Ishikawa (cell line): ENCODE measurements at regions not wholly inside any gene's neighbourhood (a gene's known extent, or its start where the extent isn't known, plus 50 kb on each side); places are given as distances from the start of the nearest gene placed in this dataset.
A peak's percentile ranks its signal among the peaks of the same experiment; 100 is the strongest.

Experiments
- CEBPB ChIP-seq: IDR thresholded peaks from 2 replicates; pipeline ENCODE4 v1.6.1; 2012
- CREB1 ChIP-seq: IDR thresholded peaks from 2 replicates; pipeline ENCODE4 v1.6.1; 2012; ENCODE audit warnings: low read depth
- EGR1 ChIP-seq: IDR thresholded peaks from 2 replicates; pipeline ENCODE4 v1.6.1; 2012
- EP300 ChIP-seq: IDR thresholded peaks from 2 replicates; pipeline ENCODE4 v1.6.1; 2012; ENCODE audit warnings: borderline replicate concordance
- FOXM1 ChIP-seq: IDR thresholded peaks from 2 replicates; pipeline ENCODE4 v1.6.1; 2012; ENCODE audit warnings: low read depth, borderline replicate concordance
- NFIC ChIP-seq: IDR thresholded peaks from 2 replicates; pipeline ENCODE4 v1.6.1; 2012
- RAD21 ChIP-seq: IDR thresholded peaks from 2 replicates; pipeline ENCODE4 v1.6.1; 2012; ENCODE audit warnings: low read depth
- TAF1 ChIP-seq: IDR thresholded peaks from 2 replicates; pipeline ENCODE4 v1.6.1; 2012; ENCODE audit warnings: low read depth, mild to moderate bottlenecking
- TCF12 ChIP-seq: IDR thresholded peaks from 2 replicates; pipeline ENCODE4 v1.6.1; 2012; ENCODE audit warnings: low read depth
- TEAD4 ChIP-seq: IDR thresholded peaks from 2 replicates; pipeline ENCODE4 v1.6.1; 2012
- YY1 ChIP-seq: IDR thresholded peaks from 2 replicates; pipeline ENCODE4 v1.6.1; 2012; ENCODE audit warnings: low read depth
- ZBTB7A ChIP-seq: IDR thresholded peaks from 2 replicates; pipeline ENCODE4 v1.6.1; 2012; ENCODE audit warnings: low read depth
- TF ChIP-seq, protein P1 (sequence below): IDR thresholded peaks from 2 replicates; pipeline ENCODE4 v1.6.1; 2012
- TF ChIP-seq, protein P2 (sequence below): IDR thresholded peaks from 2 replicates; pipeline ENCODE4 v1.6.1; 2012
- TF ChIP-seq, protein P3 (sequence below): IDR thresholded peaks from 2 replicates; pipeline ENCODE4 v1.6.1; 2012; ENCODE audit warnings: low read depth, mild to moderate bottlenecking

DNA sequence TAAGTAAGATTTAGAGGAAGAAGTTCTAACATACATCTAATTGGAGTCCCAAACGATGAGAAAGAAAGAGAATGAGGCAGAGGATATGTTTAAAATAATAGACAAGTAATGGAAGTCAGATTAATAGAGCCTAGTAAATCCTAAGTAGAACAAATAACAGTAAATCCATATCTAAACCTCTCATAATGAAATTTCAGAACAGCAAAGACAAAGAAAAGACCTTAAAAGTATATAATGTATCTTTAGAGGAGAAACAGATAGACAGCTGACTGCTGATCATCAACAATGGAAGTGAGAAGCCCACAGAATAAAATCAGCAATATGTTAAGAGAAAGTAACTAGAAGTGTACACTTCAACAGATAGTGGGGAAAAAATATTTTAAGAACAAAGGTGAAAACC, 536.2 kb upstream of the ZFHX3 start:
- TF ChIP-seq YY1 = no peak
- TF ChIP-seq, protein P1, sequence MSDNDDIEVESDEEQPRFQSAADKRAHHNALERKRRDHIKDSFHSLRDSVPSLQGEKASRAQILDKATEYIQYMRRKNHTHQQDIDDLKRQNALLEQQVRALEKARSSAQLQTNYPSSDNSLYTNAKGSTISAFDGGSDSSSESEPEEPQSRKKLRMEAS = no peak
- no peak for TF ChIP-seq NFIC
- TF ChIP-seq ZBTB7A = no peak
- no peak for TF ChIP-seq TEAD4
- TF ChIP-seq, protein P2, sequence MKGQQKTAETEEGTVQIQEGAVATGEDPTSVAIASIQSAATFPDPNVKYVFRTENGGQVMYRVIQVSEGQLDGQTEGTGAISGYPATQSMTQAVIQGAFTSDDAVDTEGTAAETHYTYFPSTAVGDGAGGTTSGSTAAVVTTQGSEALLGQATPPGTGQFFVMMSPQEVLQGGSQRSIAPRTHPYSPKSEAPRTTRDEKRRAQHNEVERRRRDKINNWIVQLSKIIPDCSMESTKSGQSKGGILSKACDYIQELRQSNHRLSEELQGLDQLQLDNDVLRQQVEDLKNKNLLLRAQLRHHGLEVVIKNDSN = no peak
- no peak for TF ChIP-seq EP300
- no peak for TF ChIP-seq CREB1
- no peak for TF ChIP-seq TCF12

DNA sequence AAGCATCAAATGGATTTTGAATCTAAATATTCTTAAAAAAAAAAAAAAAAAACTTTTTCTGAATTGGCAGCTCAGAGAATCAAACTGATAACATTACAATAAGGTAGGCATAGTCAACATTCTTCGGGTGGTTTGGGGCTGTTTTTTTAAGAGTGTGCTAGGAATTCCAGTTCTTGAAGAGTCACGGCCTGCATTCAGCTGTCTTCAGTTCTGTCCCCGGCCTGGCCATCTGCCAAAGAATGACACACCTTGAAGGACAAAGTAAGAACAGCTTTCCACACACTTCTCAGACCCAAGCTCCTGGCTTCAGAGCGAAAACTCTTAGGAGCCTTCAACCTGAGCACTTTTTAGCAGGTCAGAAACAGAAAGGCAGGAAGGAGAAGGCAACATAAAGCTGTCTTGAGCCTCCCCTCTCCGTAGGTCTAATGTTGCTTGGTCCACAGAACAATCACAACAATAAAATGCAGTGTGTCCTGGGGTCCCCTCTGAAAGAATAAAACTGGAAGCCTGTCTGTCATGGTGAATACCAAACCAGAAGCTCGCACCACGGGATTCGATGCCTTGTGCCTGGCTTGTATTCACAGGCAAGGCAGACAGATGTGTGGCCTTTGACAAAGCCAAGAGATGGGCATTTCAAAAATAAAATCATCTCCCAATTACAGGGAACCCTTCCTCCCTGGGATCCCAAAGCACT, 524.4 kb upstream of the ZFHX3 start:
- TF ChIP-seq, protein P1 = no peak
- TF ChIP-seq CEBPB = no peak
- TF ChIP-seq EP300 = no peak
- no peak for TF ChIP-seq TEAD4
- TF ChIP-seq ZBTB7A = no peak
- no peak for TF ChIP-seq TCF12

DNA sequence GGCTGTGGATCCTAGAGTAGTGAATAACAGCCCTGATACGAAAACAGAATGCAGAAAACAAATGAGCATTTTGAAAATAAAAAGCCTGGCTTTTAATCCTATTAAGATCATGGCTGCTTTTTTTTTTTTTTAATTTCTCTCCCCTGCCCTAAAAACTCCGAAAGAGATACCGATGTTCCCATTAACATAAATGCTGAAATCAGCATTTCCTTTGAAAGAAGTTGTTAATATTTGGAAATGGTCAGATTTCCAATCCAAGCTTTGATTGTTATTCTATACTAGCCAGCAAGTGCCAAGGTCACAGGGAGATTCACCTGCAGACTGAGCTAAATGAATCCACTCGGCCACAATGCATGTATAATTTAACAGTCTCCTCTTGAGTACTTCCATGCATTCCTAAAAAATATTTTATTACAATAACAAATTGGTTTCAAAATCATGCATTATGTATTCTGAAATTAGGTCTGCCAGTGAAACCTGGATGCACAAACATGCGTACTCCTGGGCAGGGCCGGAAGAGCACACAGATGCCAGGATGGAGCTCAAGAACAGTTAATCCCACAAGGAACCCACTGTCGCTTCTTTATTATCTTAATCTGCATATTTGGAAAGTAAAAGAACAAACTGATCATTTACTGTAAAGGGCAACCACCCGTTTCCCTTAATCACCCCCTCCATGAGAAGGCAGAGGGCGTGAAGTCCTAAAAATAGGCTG, 521.5 kb upstream of the ZFHX3 start:
- TF ChIP-seq, protein P3, sequence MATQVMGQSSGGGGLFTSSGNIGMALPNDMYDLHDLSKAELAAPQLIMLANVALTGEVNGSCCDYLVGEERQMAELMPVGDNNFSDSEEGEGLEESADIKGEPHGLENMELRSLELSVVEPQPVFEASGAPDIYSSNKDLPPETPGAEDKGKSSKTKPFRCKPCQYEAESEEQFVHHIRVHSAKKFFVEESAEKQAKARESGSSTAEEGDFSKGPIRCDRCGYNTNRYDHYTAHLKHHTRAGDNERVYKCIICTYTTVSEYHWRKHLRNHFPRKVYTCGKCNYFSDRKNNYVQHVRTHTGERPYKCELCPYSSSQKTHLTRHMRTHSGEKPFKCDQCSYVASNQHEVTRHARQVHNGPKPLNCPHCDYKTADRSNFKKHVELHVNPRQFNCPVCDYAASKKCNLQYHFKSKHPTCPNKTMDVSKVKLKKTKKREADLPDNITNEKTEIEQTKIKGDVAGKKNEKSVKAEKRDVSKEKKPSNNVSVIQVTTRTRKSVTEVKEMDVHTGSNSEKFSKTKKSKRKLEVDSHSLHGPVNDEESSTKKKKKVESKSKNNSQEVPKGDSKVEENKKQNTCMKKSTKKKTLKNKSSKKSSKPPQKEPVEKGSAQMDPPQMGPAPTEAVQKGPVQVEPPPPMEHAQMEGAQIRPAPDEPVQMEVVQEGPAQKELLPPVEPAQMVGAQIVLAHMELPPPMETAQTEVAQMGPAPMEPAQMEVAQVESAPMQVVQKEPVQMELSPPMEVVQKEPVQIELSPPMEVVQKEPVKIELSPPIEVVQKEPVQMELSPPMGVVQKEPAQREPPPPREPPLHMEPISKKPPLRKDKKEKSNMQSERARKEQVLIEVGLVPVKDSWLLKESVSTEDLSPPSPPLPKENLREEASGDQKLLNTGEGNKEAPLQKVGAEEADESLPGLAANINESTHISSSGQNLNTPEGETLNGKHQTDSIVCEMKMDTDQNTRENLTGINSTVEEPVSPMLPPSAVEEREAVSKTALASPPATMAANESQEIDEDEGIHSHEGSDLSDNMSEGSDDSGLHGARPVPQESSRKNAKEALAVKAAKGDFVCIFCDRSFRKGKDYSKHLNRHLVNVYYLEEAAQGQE = no peak
- TF ChIP-seq FOXM1 (no peak), CREB1 (no peak), EP300 (no peak)

DNA sequence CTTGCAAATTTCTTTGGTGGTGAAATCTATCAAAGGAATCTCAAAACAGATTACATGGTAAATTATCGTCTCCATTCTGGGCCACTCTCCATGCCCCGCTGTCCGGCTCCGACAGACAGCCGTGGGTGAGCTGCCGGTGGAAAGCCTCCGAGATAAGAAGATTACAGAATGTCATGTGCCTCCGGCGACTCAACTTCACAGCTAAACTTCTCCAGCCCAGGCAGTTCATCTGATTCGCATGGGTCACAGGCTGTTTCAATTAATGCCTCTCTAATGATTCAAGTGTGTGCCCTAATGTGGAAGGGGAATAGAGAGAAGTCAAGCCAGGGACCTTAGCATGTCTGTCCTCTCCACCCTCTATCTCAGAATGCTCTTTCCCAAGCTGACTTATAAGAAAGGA, 520.8 kb upstream of the ZFHX3 start:
- TF ChIP-seq YY1 (no peak), CREB1 (no peak), FOXM1 (no peak), EGR1 (no peak), NFIC (no peak), EP300 (no peak), CEBPB (no peak), TAF1 (no peak), RAD21 (no peak), TEAD4 (no peak), ZBTB7A (no peak), TCF12 (no peak)
- TF ChIP-seq, protein P1 = no peak
- TF ChIP-seq, protein P2 = no peak
- TF ChIP-seq, protein P3 = no peak

DNA sequence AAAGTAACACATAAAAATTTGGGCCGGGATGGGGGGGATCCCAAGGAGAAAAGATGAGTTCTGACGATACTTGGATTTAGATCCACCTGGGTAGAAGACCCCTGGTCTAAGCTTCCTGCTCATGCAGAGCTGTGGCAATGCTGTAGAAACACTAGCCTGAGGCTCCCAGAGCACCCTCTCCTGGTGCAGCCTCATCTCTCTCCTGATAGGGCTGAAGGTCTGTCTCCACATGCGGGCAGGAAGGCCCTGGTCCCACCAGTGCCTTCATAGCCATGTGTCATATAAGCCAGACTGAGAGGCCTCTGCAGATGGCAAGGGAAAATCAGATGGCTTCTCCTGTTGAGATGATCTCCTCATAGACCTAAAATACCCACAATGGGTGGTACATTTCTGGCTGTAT, 518.0 kb upstream of the ZFHX3 start:
- TF ChIP-seq NFIC = no peak
- TF ChIP-seq RAD21 = no peak
- no peak for TF ChIP-seq EP300
- TF ChIP-seq, protein P1 = no peak

DNA sequence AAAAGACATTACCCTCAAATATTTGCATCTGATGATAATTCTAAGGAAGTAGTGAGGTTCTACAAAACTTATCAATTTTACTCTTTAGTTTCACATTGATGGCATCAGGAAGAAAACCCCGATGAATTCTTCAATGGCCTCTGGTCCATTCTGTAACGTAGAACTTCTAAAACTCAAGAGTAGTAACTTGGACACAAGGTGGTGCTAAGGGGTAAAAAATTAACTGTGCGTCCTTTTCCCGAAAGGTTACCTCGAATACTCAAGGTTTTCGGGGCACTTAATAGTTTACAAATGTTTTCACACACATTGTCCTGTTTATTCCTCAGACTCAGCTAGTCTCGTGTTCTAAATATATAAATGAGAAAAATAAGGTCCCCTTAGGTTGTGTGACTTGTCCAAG, 517.3 kb upstream of the ZFHX3 start:
- TF ChIP-seq TAF1 (no peak), YY1 (no peak), EP300 (no peak), RAD21 (peak; percentile 18; the same call in 1 of the 2 replicates)
